Large intestine (tissue), 3 donors: ENCODE measurements at regions not wholly inside any gene's neighbourhood (a gene's known extent, or its start where the extent isn't known, plus 50 kb on each side); places are given as distances from the start of the nearest gene placed in this dataset.

ENCODE experiments used
- DNase-seq, 2 donors: peaks; one replicate each; pipeline versions ENCODE4 v3.0.0 to v3.0.0-alpha.2; 2013
- H3K27ac ChIP-seq: one replicate; pipeline ENCODE4 v1.5.1; 2013; ENCODE audit warnings: low read length
- H3K27me3 ChIP-seq: 2 replicates; pipeline ENCODE4 v1.6.1; 2013; ENCODE audit warnings: low read length; ENCODE audit not compliant: control insufficient read depth, insufficient read depth
- H3K36me3 ChIP-seq: 2 replicates; pipeline ENCODE4 v1.6.1; 2013; ENCODE audit warnings: low read length; ENCODE audit not compliant: control insufficient read depth, insufficient read depth
- H3K4me1 ChIP-seq: one replicate; pipeline ENCODE4 v1.6.1; 2013; ENCODE audit warnings: low read length; ENCODE audit not compliant: control insufficient read depth, insufficient read depth
- H3K4me3 ChIP-seq: one replicate; pipeline ENCODE4 v1.5.1; 2013; ENCODE audit warnings: low read length
- H3K9me3 ChIP-seq: one replicate; pipeline ENCODE4 v1.6.1; 2013; ENCODE audit warnings: mild to moderate bottlenecking, low read depth, low read length, moderate library complexity; ENCODE audit not compliant: control insufficient read depth
- WGBS: methylation state at CpG from one replicate; pipeline ENCODE4 v1.1.5; 2013; ENCODE audit warnings: low lambda C conversion rate; ENCODE audit not compliant: insufficient coverage; 5-methylcytosine and 5-hydroxymethylcytosine counted together

DNA sequence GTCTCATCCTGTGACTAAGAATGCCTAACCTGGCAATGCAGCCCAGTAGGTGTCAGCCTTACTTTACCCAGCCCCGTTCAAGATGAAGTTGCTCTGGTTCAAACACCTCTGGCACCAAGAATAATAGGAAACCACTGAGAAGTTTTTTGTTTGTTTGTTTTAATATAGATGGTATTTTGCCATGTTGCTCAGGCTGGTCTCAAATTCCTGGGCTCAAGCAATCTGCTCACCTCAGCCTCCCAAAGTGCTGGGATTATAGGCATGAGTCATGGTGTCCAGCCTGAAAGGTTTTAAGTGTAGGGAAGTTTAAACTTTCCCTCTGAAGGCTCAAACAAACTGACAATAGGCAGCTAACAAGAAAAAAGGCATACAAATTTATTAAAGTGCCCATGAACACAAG is 51.2 kb upstream of the ABCC4 start:
- Histone ChIP-seq H3K36me3 (no peaks in the 10 kb centered on the region), H3K4me1 (no peaks in the 10 kb centered on the region), H3K4me3 (no peak overlapping the region), H3K27ac (no peak overlapping the region), H3K27me3 (no peaks in the 10 kb centered on the region), H3K9me3 (no peaks in the 10 kb centered on the region)
- no CpG with 5 or more reads among the region's 1 CpG for WGBS
- DNase-seq = no peak

DNA sequence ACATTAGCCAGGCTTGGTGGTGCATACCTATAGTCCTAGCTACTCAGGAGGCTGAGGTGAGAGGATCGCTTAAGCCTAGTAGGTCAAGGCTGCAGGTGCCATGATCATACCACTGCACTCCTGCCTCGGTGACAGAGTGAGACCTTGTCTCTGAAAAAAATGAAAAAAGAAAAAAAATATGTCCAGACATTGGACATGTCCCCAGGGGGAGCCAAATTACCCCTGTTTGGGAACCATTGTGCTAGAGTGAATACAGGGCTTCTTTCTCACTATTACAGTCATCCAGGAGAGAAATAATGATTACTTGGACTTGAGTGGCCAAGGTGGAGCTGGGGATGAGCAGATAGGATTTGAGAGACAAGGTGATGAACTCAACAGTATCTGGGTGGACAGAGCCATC is 52.9 kb upstream of the ABCC4 start:
- H3K27ac ChIP-seq = no peak overlapping the region
- no peaks in the 10 kb centered on the region for H3K27me3 ChIP-seq
- no peak for DNase-seq
- H3K4me3 ChIP-seq = no peak overlapping the region
- H3K36me3 ChIP-seq = no peaks in the 10 kb centered on the region
- H3K4me1 ChIP-seq = no peaks in the 10 kb centered on the region
- no peaks in the 10 kb centered on the region for H3K9me3 ChIP-seq
- no CpG with 5 or more reads among the region's 2 CpGs for WGBS

DNA sequence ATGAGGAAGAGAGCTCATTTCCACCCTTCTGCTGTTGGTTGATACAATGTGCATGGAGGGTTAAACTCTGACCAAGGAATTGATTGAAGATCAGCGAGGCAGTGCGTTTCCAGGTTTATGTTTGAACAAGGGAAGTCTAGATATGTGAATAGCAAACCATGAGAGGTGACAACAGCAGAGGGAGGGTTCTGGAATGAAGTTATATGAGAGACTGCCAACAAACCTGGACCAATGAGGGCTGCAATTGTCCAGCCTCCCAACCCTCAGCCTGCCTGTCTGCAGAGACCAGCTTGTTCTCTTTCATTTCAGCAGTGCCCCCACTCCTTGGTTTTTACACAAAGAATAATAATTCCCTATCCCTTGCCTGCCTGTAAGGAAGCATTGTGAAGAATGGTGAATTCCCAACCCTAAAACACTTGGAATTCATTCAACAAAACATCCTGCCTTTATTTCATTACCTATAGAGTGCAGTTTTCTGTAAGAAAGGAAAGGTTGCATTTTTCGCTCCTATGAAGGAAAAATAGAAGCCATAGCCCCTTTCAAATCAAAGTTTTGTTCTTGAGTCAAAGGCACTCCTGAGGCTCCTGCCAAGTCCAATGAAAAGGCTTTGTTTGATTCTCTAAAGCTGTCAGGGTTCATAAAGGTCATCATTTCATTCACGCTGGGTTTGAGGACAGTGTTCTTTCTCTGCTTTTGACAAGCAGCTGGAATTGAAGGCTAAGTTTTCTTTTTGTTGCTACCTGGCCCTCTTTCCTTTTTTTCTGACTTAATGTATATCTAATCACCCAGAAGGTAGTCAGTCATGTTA is 53.6 kb upstream of the ABCC4 start:
- Histone ChIP-seq H3K27ac (no peak overlapping the region), H3K27me3 (no peaks in the 10 kb centered on the region), H3K36me3 (no peaks in the 10 kb centered on the region), H3K4me3 (no peak overlapping the region), H3K9me3 (no peaks in the 10 kb centered on the region), H3K4me1 (no peaks in the 10 kb centered on the region)
- no peak for DNase-seq
- no CpG with 5 or more reads among the region's 4 CpGs for WGBS

DNA sequence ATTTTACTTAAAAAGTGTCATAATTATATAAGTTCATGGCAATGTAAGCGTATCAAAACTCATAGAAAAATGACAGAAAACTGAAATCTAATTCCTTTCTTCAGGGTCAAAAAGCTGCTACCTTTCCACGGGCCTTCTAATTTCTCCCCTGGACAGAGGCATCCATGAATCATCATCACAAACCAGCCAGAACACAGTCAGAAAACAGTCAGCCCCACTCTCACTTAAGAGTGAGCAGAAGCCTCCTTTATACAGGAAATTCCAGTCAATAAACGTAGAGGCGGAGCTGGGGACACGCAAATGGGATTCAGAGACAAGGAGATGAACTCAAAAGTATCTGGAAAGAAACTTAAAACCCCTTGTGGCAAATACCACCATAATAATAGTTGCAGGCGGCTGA is 54.2 kb upstream of the ABCC4 start:
- Histone ChIP-seq H3K27me3 (no peaks in the 10 kb centered on the region), H3K4me1 (no peaks in the 10 kb centered on the region), H3K4me3 (no peak overlapping the region), H3K27ac (no peak overlapping the region), H3K9me3 (no peaks in the 10 kb centered on the region), H3K36me3 (no peaks in the 10 kb centered on the region)
- WGBS = 63% methylated on average over 4 of the region's 6 CpGs
- no peak for DNase-seq

DNA sequence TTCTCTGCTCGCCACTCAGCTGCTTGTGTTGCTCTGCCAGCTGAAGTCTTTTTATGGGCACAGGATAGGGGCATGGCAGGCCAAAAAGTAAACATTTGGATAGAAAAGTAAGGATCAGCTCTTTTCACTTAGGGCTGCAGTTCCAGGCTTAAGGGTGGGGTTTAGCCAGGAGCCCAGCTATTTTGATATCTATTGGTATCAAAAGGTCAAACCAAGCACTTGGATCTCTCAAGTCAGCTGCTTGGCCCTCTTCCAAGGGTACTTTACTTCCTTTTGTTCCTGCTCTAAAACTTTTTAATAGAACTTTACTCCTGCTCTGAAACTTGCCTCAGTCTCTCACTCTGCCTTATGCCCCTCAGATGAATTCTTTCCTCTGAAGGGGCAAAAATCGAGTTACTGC is 55.7 kb upstream of the ABCC4 start:
- H3K9me3 ChIP-seq = no peaks in the 10 kb centered on the region
- no peaks in the 10 kb centered on the region for H3K4me1 ChIP-seq
- no peak for DNase-seq
- H3K27ac ChIP-seq = no peak overlapping the region
- H3K4me3 ChIP-seq = no peak overlapping the region
- no CpG with 5 or more reads among the region's 2 CpGs for WGBS
- H3K36me3 ChIP-seq = no peaks in the 10 kb centered on the region
- H3K27me3 ChIP-seq = no peaks in the 10 kb centered on the region

DNA sequence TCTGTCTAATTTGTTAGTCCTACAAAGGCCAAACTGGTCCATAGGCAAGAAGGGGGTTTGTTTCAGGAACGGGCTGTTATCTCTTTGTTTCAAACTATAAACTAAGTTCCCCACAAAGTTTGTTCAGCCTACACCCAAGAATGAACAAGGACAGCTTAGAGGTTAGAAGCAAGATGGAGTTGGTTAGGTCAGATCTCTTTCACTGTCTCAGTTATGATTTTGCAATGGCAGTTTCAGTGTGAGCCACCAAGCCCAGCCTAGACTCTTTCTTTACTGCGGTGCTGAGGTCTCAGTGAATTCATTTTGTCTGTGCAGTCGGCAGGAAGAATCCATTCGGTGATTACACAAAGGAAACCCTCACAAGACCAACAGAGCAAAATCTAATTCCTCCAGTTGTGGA is 56.6 kb upstream of the ABCC4 start:
- Histone ChIP-seq H3K9me3 (no peaks in the 10 kb centered on the region), H3K36me3 (no peaks in the 10 kb centered on the region), H3K4me1 (no peaks in the 10 kb centered on the region), H3K4me3 (no peak overlapping the region), H3K27ac (no peak overlapping the region), H3K27me3 (no peaks in the 10 kb centered on the region)
- no CpG with 5 or more reads among the region's 4 CpGs for WGBS
- no peak for DNase-seq

DNA sequence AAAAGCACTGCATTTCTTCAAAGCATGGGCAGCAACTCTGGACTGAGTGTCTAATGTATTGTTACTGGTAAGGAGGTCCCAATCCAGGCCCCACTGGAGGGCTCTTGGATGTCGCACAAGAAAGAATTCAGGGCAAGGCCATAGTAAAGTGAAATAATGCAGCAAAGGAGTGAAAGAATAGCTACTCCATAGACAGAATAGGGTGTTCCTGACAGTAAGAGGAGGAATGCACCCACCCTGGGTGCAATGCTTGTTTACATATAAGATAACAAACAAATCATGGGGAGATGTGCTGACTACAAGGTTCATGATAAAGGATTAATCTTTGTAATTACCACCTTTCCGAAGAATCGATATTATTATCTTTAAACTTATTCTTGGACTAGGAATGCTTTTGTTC is 58.8 kb upstream of the ABCC4 start:
- no CpG with 5 or more reads among the region's 3 CpGs for WGBS
- Histone ChIP-seq H3K4me3 (no peak overlapping the region), H3K27me3 (no peaks in the 10 kb centered on the region), H3K9me3 (no peaks in the 10 kb centered on the region), H3K36me3 (no peaks in the 10 kb centered on the region), H3K4me1 (no peaks in the 10 kb centered on the region), H3K27ac (no peak overlapping the region)
- no peak for DNase-seq

DNA sequence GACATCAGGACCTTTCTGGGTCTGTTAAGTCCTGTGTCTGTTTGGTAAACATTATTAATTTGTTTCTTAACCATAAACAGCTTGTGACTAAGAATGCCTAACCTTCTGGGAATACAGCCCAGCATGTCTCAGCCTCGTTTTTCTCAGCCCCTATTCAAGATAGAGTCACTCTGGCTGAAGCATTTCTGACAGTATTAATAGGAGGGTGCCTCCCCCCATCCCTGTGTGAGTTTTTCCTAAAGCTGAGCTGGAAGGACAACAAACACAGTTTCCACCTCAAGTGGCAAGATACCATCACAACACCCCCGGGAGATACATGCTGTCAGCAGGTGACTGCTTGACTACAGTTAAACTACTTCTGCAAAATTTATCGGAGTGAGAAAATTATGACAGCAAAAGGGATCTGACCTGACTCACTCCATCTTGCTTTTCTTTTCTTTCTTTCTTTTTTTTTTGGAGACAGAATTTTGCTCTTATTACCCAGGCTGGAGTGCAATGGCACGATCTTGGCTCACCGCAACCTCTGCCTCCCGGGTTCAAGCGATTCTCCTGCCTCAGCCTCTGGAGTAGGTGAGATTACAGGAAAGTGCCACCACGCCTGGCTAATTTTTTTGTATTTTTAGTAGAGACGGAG is 59.3 kb upstream of the ABCC4 start:
- Histone ChIP-seq H3K36me3 (no peaks in the 10 kb centered on the region), H3K9me3 (no peaks in the 10 kb centered on the region), H3K27me3 (no peaks in the 10 kb centered on the region), H3K4me3 (no peak overlapping the region), H3K27ac (no peak overlapping the region), H3K4me1 (no peaks in the 10 kb centered on the region)
- DNase-seq = no peak
- 100% methylated on average over 1 of the region's 9 CpGs for WGBS

DNA sequence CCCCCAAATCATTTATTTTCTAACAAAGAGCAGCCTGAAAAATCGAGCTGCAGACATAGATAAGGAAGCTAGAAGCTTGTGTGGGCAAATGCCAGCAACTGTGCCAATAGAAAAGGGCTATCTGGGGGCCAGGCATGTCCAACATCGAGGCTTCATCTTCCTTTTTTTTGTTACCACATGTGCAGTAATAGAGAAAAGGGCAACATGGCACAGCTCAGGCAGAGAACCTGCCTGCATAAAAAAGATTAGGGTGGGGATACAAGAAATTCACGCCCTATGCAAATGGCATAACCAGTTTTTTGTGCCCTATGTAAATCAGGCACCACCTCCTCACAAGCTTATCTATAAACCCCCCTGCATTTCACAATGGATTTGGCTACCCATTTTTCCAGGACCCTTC is 60.4 kb upstream of the ABCC4 start:
- H3K4me3 ChIP-seq = no peak overlapping the region
- DNase-seq = no peak
- WGBS = 67% methylated on average over 1 of the region's 3 CpGs
- H3K9me3 ChIP-seq = no peaks in the 10 kb centered on the region
- H3K36me3 ChIP-seq = no peaks in the 10 kb centered on the region
- H3K27me3 ChIP-seq = no peaks in the 10 kb centered on the region
- no peak overlapping the region for H3K27ac ChIP-seq
- H3K4me1 ChIP-seq = no peaks in the 10 kb centered on the region

DNA sequence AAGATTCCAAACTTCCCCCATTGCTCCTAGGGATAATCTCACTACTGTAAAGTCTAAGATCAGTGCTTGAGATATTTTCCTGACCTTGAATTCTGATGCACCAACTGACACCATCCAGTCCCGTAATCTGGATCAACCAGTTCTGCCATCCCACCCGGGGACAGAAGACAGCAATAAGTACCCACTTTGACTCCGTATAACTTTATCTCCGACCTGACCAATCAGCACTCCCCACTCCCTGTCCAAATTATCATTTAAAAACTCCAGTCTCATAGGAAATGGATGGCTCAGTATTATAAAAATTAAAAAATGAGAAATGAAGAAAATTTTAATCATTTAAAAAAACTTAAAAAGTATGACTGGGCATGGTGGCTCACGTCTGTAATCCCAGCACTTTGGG is 61.4 kb upstream of the ABCC4 start:
- no peaks in the 10 kb centered on the region for H3K27me3 ChIP-seq
- H3K9me3 ChIP-seq = no peaks in the 10 kb centered on the region
- no peaks in the 10 kb centered on the region for H3K4me1 ChIP-seq
- no peak for DNase-seq
- WGBS = no CpG with 5 or more reads among the region's 5 CpGs
- no peaks in the 10 kb centered on the region for H3K36me3 ChIP-seq
- no peak overlapping the region for H3K27ac ChIP-seq
- H3K4me3 ChIP-seq = no peak overlapping the region

DNA sequence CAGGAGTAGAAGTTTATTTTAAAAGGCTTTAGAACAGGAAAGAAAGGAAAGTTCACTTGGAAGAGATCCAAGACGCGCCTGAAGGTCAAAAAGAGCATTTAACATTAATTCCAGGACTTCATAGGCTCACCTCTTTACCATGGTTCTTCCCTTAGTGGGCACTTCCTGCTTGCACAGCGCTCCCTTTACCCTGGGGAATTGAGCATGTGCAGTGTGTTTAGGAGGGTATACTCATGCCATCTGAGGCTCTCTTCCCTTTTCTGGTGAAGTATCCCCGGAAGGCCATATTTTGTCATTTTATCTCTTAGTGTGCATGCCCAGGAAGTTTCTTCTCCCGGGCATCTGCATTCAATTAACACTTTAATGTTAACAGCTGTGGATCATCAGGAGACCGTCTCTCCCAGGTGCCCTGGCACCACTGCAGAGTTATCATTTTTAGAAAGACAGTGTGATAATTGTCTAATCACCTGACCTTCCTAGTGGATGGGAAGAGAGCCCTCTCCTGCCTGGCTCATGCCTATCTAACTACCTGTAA is 66.1 kb upstream of the ABCC4 start:
- no CpG with 5 or more reads among the region's 6 CpGs for WGBS

More for the DNA sequence above, 66.1 kb upstream of the ABCC4 start:
- DNase-seq = no peak
- Histone ChIP-seq H3K27me3 (no peaks in the 10 kb centered on the region), H3K27ac (no peak overlapping the region), H3K4me1 (no peaks in the 10 kb centered on the region), H3K9me3 (no peaks in the 10 kb centered on the region), H3K4me3 (no peak overlapping the region), H3K36me3 (no peaks in the 10 kb centered on the region)
